AG04450 (cell line): ENCODE measurements at regions not wholly inside any gene's neighbourhood (a gene's known extent, or its start where the extent isn't known, plus 50 kb on each side); places are given as distances from the start of the nearest gene placed in this dataset.

Experiments used
- CTCF ChIA-PET: fragments of 300-600, 350-600 bp; formaldehyde crosslinking; extraction: SDS; loops from one replicate; lab custom pipeline; 2022; ENCODE audit warnings: antibody characterized with exemption, inconsistent platforms; lab: Charles Lee
- POLR2A ChIA-PET: fragments of 350-600 bp; formaldehyde crosslinking; extraction: SDS; loops from one replicate; lab custom pipeline; 2021; ENCODE audit warnings: antibody characterized with exemption, inconsistent platforms; lab: Yijun Ruan, JAX
- DNase-seq: peaks from one replicate; pipeline ENCODE4 v3.0.0-alpha.2; 2011; ENCODE audit warnings: low read depth, low spot score
- H3K27ac ChIP-seq: one replicate; pipeline ENCODE4 v1.5.1; 2012; ENCODE audit warnings: low read depth, low read length, control low read depth
- H3K27me3 ChIP-seq: one replicate; pipeline ENCODE4 v1.6.0; 2012; ENCODE audit warnings: low read length; ENCODE audit not compliant: control insufficient read depth, insufficient read depth
- H3K4me3 ChIP-seq: 2 replicates; pipeline ENCODE4 v1.5.1; 2011; ENCODE audit warnings: mild to moderate bottlenecking, low read depth, low read length, control low read depth
- H3K9me3 ChIP-seq: 2 replicates; pipeline ENCODE4 v1.5.1; 2012; ENCODE audit warnings: low read length; ENCODE audit not compliant: control insufficient read depth, insufficient read depth
- CTCF ChIP-seq: IDR thresholded peaks from 2 replicates; pipeline ENCODE4 v1.5.1; 2011; ENCODE audit warnings: low read depth, low read length, control low read depth, inconsistent platforms

GRCh38 chr2:226556050-226556449 lies 243.6 kb downstream of the IRS1 start:
- CTCF ChIA-PET = no interaction called here
- Histone ChIP-seq H3K27me3 (no peaks in the 10 kb centered on the region), H3K4me3 (no peak overlapping the region), H3K9me3 (no peaks in the 10 kb centered on the region), H3K27ac (no peak overlapping the region)
- no peak for DNase-seq
- POLR2A ChIA-PET = no interaction called here
- no peak for TF ChIP-seq CTCF

- ChIA-PET POLR2A (no interaction called here), CTCF (no interaction called here)
- no peak for DNase-seq
- Histone ChIP-seq H3K4me3 (no peak overlapping the region), H3K9me3 (no peaks in the 10 kb centered on the region), H3K27me3 (no peaks in the 10 kb centered on the region), H3K27ac (no peak overlapping the region)
- TF ChIP-seq CTCF = no peak
Measured at GRCh38 chr2:226554701-226555100, 244.9 kb downstream of the IRS1 start.

- CTCF ChIA-PET = no interaction called here
- POLR2A ChIA-PET = no interaction called here
- no peak overlapping the region for H3K4me3 ChIP-seq
- DNase-seq = no peak
- H3K27me3 ChIP-seq = no peaks in the 10 kb centered on the region
- no peaks in the 10 kb centered on the region for H3K9me3 ChIP-seq
- TF ChIP-seq CTCF = no peak
- no peak overlapping the region for H3K27ac ChIP-seq
Measured at GRCh38 chr2:226553333-226553732, 246.3 kb downstream of the IRS1 start.

- H3K9me3 ChIP-seq = no peaks in the 10 kb centered on the region
- no peak for DNase-seq
- H3K27ac ChIP-seq = no peak overlapping the region
- CTCF ChIA-PET = interaction anchor here (1.0 kb wide), 1 partner anchor 887 kb away, joined by 4 read pairs; no protein-coding TSS in a partner anchor
- TF ChIP-seq CTCF = no peak
- POLR2A ChIA-PET = no interaction called here
- no peak overlapping the region for H3K4me3 ChIP-seq
- H3K27me3 ChIP-seq = no peaks in the 10 kb centered on the region
Measured at GRCh38 chr2:226552571-226553285, 246.9 kb downstream of the IRS1 start.

- no peaks in the 10 kb centered on the region for H3K27me3 ChIP-seq
- POLR2A ChIA-PET = no interaction called here
- CTCF ChIA-PET = interaction anchor here (1.0 kb wide), 1 partner anchor 886 kb away, joined by 4 read pairs; no protein-coding TSS in a partner anchor
- H3K9me3 ChIP-seq = no peaks in the 10 kb centered on the region
- TF ChIP-seq CTCF = no peak
- H3K27ac ChIP-seq = no peak overlapping the region
- H3K4me3 ChIP-seq = no peak overlapping the region
- no peak for DNase-seq
Measured at GRCh38 chr2:226551522-226552250, 247.9 kb downstream of the IRS1 start.
